ENCODE measurements at regions not wholly inside any gene's neighbourhood (a gene's known extent, or its start where the extent isn't known, plus 50 kb on each side); places are given as distances from the start of the nearest gene placed in this dataset.

- H3K36me3 Mint-ChIP-seq (ENCODE audit: insufficient read depth, unreplicated experiment): no peaks in the 10 kb centered on the region
- POLR2A ChIA-PET: no interaction called here
- no TSS peak for BruUV-seq (replicated peaks)
- no peak for TF ChIP-seq CTCF (IDR thresholded peaks at IDR 0.05; ENCODE audit: insufficient read depth in 1 of 2, low read depth in 1 of 2, low read length in 1 of 2, severe bottlenecking in 1 of 2, unreplicated experiment in 1 of 2)
- CTCF ChIA-PET: no interaction called here
- H3K27me3 Mint-ChIP-seq (ENCODE audit: insufficient read depth, unreplicated experiment): no peaks in the 10 kb centered on the region
- H3K4me3 Mint-ChIP-seq (ENCODE audit: unreplicated experiment): no peak overlapping the region
- H3K36me3 ChIP-seq (ENCODE audit: control insufficient read depth, insufficient read depth, low read length): no peaks in the 10 kb centered on the region
- DNase-seq: no peak
- no peaks in the 10 kb centered on the region for H3K4me1 ChIP-seq
- no peaks in the 10 kb centered on the region for H3K9me3 Mint-ChIP-seq (ENCODE audit: unreplicated experiment)
- H3K27ac Mint-ChIP-seq (ENCODE audit: unreplicated experiment): no peak overlapping the region
- H3K27me3 ChIP-seq (replicated peaks; ENCODE audit: control insufficient read depth, insufficient read depth, low read length): no peaks in the 10 kb centered on the region
- H3K4me3 ChIP-seq (ENCODE audit: low read depth, low read length): no peak overlapping the region
- H3K4me1 Mint-ChIP-seq (ENCODE audit: low read depth, unreplicated experiment): no peaks in the 10 kb centered on the region
- no peaks in the 10 kb centered on the region for H3K9me3 ChIP-seq
- intact Hi-C loops (cut with micrococcal nuclease; ENCODE audit: unreplicated experiment): no loop called here
Measured at GRCh38 chr7:155881471-155882350, 69.4 kb upstream of the SHH start.

GRCh38 chr7:155880721-155881120 is 68.5 kb upstream of the SHH start:
- Mint-ChIP-seq H3K36me3 (ENCODE audit: insufficient read depth, unreplicated experiment) (no peaks in the 10 kb centered on the region), H3K27me3 (ENCODE audit: insufficient read depth, unreplicated experiment) (no peaks in the 10 kb centered on the region), H3K4me1 (ENCODE audit: low read depth, unreplicated experiment) (no peaks in the 10 kb centered on the region), H3K27ac (ENCODE audit: unreplicated experiment) (no peak overlapping the region), H3K9me3 (ENCODE audit: unreplicated experiment) (no peaks in the 10 kb centered on the region), H3K4me3 (ENCODE audit: unreplicated experiment) (no peak overlapping the region)
- intact Hi-C loops (cut with micrococcal nuclease; ENCODE audit: unreplicated experiment): no loop called here
- POLR2A ChIA-PET: no interaction called here
- no peaks in the 10 kb centered on the region for H3K36me3 ChIP-seq (ENCODE audit: control insufficient read depth, insufficient read depth, low read length)
- H3K4me3 ChIP-seq (ENCODE audit: low read depth, low read length): no peak overlapping the region
- no peak for DNase-seq
- CTCF ChIA-PET: no interaction called here
- no peaks in the 10 kb centered on the region for H3K9me3 ChIP-seq
- no peak for TF ChIP-seq CTCF (IDR thresholded peaks at IDR 0.05; ENCODE audit: insufficient read depth in 1 of 2, low read depth in 1 of 2, low read length in 1 of 2, severe bottlenecking in 1 of 2, unreplicated experiment in 1 of 2)
- no TSS peak for BruUV-seq (replicated peaks)
- H3K4me1 ChIP-seq: no peaks in the 10 kb centered on the region
- no peaks in the 10 kb centered on the region for H3K27me3 ChIP-seq (replicated peaks; ENCODE audit: control insufficient read depth, insufficient read depth, low read length)

- no peak overlapping the region for H3K27ac Mint-ChIP-seq (ENCODE audit: unreplicated experiment)
- no peaks in the 10 kb centered on the region for H3K27me3 ChIP-seq (replicated peaks; ENCODE audit: control insufficient read depth, insufficient read depth, low read length)
- CTCF ChIA-PET: no interaction called here
- peaks cover 4% of the 10 kb centered on the region for H3K27me3 Mint-ChIP-seq (ENCODE audit: insufficient read depth, unreplicated experiment)
- no peaks in the 10 kb centered on the region for H3K4me1 ChIP-seq
- H3K36me3 ChIP-seq (ENCODE audit: control insufficient read depth, insufficient read depth, low read length): no peaks in the 10 kb centered on the region
- DNase-seq: no peak
- BruUV-seq (replicated peaks): no TSS peak
- no peaks in the 10 kb centered on the region for H3K4me1 Mint-ChIP-seq (ENCODE audit: low read depth, unreplicated experiment)
- no peaks in the 10 kb centered on the region for H3K36me3 Mint-ChIP-seq (ENCODE audit: insufficient read depth, unreplicated experiment)
- intact Hi-C loops (cut with micrococcal nuclease; ENCODE audit: unreplicated experiment): loop anchor here (1.0 kb wide), 1 partner anchor 64 kb away; no protein-coding TSS in a partner anchor
- no peak overlapping the region for H3K4me3 ChIP-seq (ENCODE audit: low read depth, low read length)
- H3K4me3 Mint-ChIP-seq (ENCODE audit: unreplicated experiment): no peak overlapping the region
- no peaks in the 10 kb centered on the region for H3K9me3 ChIP-seq
- TF ChIP-seq CTCF (IDR thresholded peaks at IDR 0.05; ENCODE audit: insufficient read depth in 1 of 2, low read depth in 1 of 2, low read length in 1 of 2, severe bottlenecking in 1 of 2, unreplicated experiment in 1 of 2): no peak
- POLR2A ChIA-PET: no interaction called here
- no peaks in the 10 kb centered on the region for H3K9me3 Mint-ChIP-seq (ENCODE audit: unreplicated experiment)
Measured at GRCh38 chr7:155879592-155879991, 67.3 kb upstream of the SHH start.
